ENCODE measurements at regions not wholly inside any gene's neighbourhood (a gene's known extent, or its start where the extent isn't known, plus 50 kb on each side); places are given as distances from the start of the nearest gene placed in this dataset.

DNA sequence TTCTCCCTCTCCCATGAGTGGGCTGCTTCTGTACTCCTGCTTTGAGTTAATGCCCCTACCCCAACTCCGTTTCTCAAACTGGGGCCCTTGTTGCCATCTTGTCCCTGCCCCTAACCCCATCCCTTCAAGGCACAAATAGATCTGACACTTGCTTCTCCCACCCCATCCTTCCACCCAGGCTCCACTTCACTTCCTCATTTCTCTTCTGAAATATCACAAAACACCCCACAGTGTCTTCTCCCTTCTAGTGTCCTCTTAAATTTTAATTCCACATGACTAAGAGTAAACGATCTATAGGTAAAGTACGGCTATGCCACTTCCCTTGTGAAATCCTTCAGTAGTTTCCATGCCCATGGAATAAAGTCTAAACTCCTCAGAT is 571.6 kb upstream of the NOX3 start:
- no peak for DNase-seq

DNA sequence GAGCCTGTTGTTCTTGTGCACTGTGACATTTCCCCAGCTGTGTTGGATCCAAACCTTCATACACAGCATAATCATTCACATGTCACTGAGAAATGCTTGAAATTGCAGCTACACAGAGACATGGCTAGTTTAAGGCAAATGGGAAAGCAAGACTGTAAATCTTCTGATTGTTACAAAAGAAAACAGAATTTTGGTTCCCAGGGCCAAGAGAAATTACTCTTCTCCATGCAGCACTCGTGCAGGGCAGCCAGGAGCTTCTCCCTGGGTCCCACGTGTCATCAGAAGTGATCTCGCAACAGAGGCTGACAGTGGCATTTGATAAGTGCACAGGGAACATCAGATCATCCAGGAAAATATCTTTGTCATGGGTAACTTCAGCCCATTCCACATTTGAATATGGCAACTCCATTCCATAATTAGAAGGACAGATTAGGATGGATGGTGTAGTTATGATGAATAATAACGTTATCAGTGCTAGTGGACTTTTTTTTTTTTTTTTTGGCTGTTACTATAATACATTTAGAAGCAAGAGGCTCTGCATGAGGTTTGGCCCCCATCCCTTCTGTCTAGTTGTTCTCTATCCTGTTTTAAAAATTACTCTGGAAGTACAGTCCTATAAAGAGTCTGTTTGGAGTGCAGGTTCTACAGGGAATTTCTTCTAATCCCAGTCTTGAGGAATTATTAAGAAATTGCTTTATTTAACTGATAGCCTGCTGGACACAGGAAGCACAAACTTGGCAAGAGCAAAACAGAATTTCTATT is 571.0 kb upstream of the NOX3 start:
- DNase-seq = no peak

DNA sequence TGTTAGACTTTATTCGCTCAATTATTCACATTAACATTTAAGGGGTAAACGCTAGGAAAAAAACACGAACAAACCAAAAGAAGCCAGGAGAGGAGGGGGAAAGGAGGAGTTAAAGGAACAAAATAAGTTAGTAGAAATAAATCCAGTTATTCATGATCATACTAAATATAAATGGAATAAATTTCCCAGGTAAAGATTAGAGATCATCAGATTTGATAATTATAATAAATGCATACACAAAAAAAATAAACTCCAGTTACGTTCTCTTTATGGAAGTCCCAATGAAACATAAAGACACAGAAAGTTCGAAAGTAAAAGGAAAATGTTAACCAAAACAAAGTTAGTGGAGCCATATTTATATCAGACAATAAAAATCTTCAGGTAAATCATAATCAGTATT is 568.7 kb upstream of the NOX3 start:
- no peak for DNase-seq

DNA sequence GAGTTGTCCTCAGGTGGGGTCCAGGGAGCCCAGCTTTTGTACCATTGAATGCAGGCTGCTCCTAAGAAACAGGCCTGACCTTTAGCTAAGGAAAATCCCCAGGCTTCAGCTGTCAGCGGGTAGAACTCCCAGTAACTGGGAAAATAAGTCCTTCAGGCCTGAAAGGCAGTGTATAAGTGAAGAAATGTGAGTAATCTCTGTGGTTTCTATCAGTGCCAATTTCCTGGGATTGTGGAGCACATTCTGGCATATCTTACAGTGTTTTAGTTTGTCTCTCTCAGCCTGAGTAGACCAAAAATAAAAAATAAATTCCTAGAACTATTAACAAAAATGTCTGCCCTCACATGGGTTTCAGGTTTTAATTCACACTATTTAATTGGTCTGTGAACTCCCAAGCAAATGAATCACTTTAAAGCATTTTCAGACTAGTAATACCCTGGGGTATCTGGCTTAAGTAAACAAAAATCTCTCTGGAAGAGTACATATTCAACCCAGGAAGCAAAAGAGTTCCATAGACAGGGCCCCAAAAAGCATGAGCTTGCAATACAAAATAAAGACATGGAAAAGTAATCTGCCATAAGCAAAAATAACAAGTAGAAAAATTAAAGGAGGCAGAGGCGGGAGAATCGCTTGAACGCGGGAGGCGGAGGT is 566.2 kb upstream of the NOX3 start:
- DNase-seq = no peak

DNA sequence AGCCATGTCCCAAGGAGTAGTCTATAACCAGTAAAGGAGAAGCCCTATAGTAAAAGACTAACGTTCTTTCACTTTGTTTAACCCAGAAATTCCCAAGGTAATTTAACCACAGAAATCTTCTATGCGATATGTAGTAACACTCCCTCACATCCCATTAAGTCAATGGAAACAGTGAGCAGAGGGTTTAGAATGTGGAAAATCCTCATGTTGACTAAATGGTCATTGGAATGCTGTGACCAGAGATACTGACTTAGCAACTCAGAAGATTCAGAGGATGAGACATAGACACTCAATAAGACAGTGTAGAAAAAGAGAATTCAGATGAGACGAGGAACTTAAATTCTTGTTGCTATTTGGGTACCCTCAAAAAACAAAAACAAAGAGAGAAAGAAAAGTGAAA is 562.2 kb upstream of the NOX3 start:
- no peak for DNase-seq

DNA sequence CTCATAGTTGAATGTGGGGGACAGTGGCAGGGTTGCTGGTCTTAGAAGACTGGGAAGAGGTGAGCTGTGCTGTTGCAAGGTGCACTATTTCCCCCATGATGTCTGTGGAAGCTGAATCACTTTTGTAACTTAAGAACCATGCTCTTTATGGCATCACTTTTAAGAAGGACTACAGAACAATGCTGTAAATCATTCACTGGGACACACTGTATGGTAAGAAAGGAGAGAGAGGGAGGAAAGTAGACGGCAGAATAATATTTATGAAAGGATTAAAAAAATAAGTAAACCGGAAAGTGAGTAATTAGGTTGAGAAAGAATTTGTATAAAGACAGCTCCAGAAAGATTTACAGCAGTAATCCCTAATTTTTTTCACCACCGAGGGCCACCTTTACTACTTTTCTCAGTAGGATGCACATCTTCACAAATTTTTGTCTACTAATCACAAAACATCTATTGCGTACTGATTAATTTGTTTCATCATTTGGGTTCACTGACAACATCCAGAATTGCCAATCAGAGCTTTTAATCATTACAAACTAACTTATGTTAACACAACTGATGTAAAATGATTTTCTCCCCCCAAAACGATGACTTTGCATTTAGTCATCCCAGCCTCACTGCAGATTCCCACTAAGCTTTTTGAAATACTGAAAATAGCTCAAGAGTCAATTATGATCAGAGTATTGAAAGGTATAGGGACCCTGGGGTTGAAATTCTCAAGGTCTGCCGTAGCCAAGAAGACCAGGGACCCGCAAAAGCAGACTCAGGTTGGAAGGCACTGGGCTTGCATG is 560.7 kb upstream of the NOX3 start:
- DNase-seq = no peak

DNA sequence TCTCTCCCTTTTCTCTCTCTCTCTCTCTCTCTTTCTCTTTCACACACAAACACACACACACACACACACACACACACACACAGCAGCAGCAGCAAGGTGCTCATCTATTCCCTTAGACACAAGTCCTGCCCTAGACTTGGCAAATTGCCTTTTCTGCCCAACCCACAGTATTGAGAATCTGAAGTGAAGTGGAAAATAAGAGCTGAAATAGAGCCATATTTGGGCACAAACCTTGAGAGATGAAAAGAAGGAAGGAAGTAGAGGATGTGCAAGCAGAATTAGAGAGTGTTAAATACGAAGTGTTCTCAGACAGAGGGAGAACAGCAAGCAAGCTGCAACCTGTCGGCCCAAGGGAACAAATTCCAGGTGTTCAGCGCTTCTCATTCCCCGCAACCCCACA is 557.5 kb upstream of the NOX3 start:
- DNase-seq = no peak

DNA sequence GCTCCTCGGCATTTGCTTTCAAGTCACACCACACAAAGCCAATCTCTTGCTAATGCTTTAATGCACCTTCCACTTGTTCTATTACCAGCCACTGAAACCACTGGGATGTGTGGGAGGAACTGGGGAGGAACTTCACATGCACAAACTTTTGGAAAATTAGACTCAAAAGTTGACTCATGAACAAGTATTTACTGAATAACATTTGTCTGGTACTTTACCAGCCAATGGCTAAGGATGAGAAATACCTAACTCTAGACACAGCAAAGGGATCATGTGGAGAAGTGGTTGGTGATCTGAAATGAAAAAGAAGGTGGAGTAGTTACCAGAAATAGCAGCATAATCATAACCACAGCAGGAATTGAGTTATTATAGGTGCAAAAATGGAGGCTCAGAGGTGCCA is 554.0 kb upstream of the NOX3 start:
- no peak for DNase-seq

DNA sequence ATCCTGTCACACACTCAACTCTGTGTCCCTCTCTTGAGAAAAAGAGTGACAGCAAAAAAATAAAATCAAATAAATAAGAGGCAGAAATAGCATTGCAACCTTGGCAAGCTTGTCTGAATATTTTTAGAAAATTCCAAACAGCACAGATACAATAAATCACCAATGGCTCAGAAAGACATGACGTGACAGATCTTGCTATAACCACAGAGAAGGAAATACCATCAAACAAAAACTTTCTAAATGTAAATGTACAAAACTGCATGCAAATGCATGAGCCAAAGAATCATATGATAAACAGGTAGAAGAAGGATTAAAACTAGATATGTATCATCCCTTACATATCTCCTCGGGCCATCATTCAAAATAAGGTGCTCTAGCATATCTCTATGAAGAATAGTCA is 549.2 kb upstream of the NOX3 start:
- no peak for DNase-seq

DNA sequence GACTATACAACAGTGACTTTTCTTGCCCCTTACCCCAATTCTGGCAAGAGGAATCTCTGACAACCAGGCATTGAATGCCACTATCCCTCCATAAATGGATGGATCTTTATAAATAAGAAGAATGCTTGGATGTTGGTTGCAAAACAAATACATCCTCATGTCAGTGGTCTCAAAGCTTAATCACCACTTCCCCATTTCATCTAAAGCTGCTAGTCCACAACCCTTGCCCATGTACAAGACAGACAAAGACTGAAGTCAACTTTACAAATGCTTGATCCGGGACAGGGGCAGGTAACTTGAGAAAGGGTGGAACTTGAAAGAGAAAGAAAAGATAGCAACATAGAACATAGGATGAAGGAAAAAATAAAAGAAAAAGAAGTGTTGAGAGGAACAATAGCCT is 540.5 kb upstream of the NOX3 start:
- no peak for DNase-seq

DNA sequence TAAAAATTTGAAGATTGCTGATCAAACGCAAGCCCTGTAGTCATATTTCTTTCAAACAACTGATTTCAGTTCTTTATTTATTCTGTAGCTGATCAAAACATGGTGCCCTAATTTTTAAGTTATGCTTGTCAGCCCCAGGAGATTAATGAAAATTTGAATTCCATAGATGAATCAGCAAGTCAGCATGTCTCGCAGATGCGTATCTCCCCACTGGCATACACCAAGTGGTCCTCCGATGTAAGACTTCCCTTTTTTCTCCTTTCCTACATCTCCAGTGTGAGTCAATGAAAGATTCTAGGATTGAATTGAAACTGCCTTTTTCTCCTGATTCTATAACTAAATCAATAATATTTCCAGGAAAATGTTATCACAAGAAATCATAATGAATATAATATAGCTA is 539.6 kb upstream of the NOX3 start:
- no peak for DNase-seq

DNA sequence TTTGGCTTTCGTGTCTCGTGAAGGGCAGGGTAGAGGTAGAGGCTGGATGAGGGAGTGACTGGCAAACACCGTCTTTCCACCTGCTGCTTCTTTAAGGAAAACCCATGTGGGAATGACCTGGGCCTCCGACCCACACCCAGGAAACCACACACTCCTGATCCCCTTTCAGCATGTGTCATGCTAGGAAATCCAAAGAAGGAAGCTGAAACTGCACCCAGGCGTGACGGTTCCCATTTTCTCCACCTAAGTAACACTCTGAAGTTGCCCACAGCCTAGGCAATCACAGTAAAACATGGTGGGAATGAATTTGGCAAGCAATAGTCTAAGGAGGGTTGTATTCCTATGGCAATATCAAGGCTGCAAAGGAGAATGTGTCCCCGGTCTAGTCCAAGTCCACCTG is 538.4 kb upstream of the NOX3 start:
- DNase-seq = no peak

DNA sequence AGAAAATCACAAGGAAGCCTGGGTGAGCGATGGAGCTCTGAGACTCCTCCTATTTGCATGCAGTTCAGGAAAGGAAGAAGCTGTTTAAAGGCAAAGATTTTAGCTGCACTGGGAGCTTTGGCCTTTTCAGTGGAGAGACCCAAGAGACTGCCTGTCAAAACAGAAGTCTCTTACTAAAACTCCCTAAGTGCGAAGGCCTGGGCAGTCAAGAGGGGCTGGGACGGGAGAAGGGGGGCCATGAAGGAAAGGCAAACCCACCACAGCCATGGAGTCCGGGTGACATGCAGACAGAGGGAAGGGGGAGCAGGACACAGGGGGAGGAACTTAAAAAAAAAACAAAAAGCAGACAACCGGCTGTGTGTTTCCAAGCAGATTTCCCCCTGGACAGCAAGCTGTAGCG is 537.6 kb upstream of the NOX3 start:
- no peak for DNase-seq

DNA sequence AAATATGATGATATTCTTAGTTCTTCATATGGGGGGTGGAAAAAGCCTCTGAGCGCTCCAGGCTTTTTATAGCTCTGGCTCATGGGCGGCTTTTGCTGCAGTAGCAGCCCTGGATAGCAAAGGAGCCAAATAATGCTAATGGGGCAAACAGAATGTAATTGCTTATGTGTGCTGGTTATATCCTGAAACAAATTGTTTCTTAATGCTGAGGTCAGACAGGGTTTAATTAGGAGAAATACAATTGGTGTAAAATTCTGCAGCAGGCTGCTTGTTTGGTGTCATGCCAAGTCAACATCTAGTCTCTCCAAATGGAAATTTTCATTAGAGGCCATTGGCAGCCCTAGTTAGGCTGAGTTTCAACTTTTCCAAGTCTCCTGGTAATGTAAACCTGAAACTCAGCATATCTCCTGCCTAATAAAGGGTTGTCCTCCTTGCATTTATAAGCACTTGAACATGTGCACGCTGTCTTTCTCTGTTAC is 530.1 kb upstream of the NOX3 start:
- DNase-seq = peak; percentile 71

DNA sequence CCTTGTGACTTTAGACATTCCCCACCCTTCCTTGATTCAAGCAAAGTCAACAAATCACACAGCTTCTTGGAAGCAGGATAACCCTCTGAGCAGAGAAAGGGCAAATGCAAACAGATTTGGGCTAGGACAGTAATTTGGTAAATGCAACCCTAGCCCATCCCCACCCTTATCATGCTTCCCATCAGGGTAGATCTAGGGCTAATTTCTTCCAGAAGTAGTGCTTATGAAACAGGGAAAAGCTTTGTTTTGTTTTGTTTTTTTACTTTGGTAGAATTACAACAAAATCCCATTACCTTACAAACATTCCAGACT is 525.1 kb upstream of the NOX3 start:
- DNase-seq = no peak

DNA sequence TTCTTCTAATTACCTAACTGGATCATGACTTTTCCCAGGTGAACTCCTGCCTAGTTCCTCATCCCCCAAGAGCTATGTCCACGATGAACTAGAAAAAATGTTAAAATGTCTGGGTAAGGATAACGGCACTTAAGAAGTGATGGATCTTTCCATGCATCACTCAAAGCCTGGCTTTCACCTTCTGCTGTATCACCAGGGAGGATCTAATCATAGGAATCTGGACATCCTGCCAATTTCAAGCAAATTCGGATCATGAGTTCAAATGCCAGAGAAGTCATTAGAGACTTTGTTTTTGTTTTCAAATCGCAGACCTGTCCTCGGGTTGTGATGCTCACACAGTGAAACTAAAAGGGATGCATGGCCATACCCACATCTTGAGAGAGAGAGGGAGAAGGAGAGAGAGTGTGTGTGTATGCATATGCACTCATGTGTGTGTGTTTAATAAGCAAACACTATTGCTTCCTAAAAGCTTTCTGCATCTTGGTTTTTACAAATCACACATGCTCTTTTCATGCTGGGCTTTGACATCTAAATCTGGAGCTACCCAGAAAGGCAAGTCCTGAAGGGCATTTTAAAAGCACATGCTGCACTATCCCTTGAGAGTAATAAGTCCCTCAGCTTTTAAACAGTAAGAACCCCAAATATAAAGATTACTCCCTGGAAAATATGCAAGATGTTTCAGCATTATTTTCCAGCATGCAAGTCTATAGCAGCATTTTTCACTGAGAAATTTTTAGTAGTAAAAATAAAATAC is 524.6 kb upstream of the NOX3 start:
- no peak for DNase-seq

DNA sequence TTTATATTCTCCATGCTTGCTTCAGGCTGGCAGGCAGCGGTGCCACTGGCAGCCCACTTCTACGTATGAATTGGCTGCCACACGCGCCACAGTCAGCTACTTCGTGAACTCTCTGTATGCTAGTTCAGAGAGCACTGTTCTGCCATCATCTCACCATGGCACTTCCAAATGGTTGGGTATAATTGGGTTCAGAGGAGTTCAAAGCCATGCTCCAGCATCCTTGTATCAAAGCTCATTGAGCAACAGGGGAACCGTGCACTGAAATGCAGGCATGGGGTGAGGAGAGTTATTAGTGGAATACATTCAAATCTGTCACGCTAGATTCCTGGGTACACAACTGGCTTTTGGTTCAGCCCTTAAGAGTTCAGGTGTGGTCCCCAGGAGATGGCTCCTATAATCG is 519.9 kb upstream of the NOX3 start:
- DNase-seq = no peak

DNA sequence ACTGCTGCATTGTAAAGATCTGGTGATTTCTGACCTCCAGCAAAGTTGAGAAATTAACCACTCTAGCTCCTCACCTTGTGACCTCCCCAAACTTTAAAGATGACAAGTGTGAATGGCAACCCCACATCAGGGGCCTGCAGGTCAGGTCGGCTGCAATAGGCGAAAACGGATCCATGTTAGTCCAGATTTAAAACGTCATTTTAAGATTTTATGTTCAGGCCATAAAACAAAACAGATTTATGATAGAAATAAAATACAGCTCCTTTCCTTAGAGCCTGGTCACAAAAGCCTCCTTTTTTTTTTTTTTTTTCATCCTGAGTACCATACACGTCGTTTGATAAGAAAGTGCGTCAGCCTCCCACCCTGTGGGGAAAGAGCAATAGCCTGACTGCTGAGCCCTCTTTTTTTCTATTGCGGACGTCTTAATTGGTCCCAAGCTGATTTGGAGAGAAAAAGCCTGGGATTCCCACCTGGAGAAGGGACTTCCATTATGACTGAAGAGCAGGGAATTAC is 519.2 kb upstream of the NOX3 start:
- no peak for DNase-seq

DNA sequence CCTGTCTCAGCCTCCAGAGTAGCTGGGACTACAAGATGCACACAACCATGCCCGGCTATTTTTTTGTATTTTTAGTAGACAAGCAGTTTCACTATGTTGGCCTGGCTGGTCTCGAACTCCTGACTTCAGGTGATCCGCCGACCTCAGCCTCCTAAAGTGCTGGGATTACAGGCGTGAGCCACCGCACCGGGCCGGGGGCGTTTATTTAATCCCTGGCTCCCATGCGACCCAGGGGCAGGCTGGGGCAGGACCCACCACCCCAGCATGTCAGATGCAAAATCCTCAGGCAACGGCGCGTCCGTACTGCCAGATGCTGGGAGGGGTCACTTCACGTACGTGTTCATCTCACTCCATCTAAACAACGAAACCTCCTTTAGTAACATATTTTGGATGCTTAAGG is 518.7 kb upstream of the NOX3 start:
- no peak for DNase-seq

DNA sequence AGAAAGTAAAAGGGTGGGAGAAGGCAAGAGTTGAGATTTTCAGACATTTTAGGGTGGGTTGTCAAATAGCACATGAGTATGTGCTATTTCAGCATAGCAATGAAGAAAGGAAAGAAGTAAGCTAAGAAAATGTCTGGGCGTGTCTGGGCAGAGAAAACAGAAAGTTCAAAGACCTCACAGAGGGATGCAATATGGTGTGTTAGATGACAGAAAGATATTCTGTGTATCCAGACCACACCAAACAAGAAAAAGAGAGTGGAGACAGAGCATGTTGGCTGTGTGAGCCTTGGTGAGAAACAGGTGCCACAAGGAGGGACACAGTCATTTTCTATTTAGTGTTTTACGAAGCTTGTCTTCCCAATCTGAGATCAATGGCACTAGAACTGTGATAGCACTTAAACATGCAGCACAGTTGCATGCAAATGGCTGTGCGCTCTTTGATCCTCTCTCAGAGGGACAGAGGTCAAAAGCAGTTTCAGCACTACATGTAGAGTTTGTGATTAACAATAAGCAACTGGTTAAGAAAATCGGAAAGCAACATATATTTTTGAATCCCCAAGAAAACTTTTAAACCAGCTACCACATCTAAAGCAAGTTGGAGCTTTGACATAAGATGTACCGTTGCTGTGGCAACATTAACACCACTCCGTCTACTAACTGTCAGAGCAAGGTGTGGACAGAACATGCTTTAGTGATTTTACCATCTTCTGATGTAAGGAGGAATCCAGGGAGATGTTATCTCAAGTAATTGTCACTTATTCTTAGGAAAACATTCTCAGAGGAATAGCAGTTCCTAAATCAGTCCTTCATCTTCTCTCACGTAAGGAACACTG is 515.5 kb upstream of the NOX3 start:
- no peak for DNase-seq

DNA sequence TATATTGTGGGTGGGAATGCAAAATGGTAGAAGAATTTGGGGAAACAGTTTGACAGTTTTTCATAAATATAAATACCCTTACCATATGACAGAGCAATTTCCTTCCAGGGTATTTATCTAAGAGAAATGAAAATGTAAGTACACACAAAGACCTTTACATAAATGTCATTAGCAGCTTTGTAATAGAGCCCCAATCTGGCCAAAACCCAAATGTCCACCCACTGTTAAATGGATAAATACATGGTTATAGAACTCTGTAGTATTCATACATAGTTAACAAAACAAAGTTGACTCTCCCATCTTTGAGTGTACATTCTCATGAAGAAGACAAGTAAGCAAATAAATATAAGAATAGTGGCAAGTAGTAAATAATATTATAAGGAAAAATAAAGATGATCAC is 514.8 kb upstream of the NOX3 start:
- no peak for DNase-seq

DNA sequence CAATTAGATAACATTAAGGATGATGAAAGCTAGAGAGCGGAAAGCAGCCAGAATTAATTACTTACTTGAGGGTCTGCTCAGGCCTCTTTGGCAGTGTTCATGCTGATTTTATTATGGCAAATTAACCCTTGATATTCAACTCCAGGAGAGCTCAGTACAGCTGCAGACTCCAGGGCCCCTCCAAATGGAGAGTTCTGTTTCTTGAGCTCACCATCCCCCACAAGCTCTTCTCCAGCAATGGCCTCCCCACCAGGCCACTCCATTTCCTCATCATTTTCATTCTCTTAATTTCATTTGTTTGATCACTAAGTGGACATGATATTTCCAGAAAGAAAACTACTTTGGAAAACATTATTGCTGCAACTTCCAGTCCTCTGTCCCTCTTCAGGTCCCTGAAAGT is 513.3 kb upstream of the NOX3 start:
- no peak for DNase-seq
